GM19438 (cell line): ENCODE measurements at regions not wholly inside any gene's neighbourhood (a gene's known extent, or its start where the extent isn't known, plus 50 kb on each side); places are given as distances from the start of the nearest gene placed in this dataset.

ENCODE experiments used
- ATAC-seq: cut with Tn5 transposase; IDR thresholded peaks from one replicate; pipeline ENCODE4 v1.9.1; 2021; ENCODE audit warnings: low read depth; ENCODE audit not compliant: unreplicated experiment

- ATAC-seq: no peak
Measured at GRCh38 chr2:120966510-120967254, 231.0 kb downstream of the GLI2 start.

GRCh38 chr2:120968307-120969015 lies 232.8 kb downstream of the GLI2 start:
- ATAC-seq: no peak

GRCh38 chr2:120969613-120970355 lies 234.1 kb downstream of the GLI2 start:
- no peak for ATAC-seq

GRCh38 chr2:120971866-120972265 lies 236.2 kb downstream of the GLI2 start:
- no peak for ATAC-seq

GRCh38 chr2:120972286-120972685 lies 236.6 kb downstream of the GLI2 start:
- no peak for ATAC-seq

- no peak for ATAC-seq
Measured at GRCh38 chr2:120973196-120973595, 237.5 kb downstream of the GLI2 start.

GRCh38 chr2:120974950-120975349 lies 239.3 kb downstream of the GLI2 start:
- no peak for ATAC-seq

GRCh38 chr2:120976501-120977307 lies 241.0 kb downstream of the GLI2 start:
- no peak for ATAC-seq

GRCh38 chr2:120977582-120978358 lies 242.1 kb downstream of the GLI2 start:
- ATAC-seq: no peak

GRCh38 chr2:120978359-120979050 lies 242.8 kb downstream of the GLI2 start:
- ATAC-seq: no peak

- ATAC-seq: no peak
Measured at GRCh38 chr2:120979398-120979797, 243.7 kb downstream of the GLI2 start.

GRCh38 chr2:120979921-120980320 lies 244.3 kb downstream of the GLI2 start:
- ATAC-seq: no peak

GRCh38 chr2:120981443-120981842 lies 245.8 kb downstream of the GLI2 start:
- ATAC-seq: no peak

- no peak for ATAC-seq
Measured at GRCh38 chr2:120982598-120982997, 246.9 kb downstream of the GLI2 start.

- ATAC-seq: no peak
Measured at GRCh38 chr2:120983344-120983743, 247.7 kb downstream of the GLI2 start.

- ATAC-seq: no peak
Measured at GRCh38 chr2:120984046-120984445, 248.4 kb downstream of the GLI2 start.

- no peak for ATAC-seq
Measured at GRCh38 chr2:120984452-120985173, 248.9 kb downstream of the GLI2 start.

- ATAC-seq: no peak
Measured at GRCh38 chr2:120985174-120985996, 249.7 kb downstream of the GLI2 start.
